Occipital lobe (tissue), 1 donor: ENCODE measurements at regions not wholly inside any gene's neighbourhood (a gene's known extent, or its start where the extent isn't known, plus 50 kb on each side); places are given as distances from the start of the nearest gene placed in this dataset.

ENCODE experiments used
- DNase-seq: peaks from one replicate; lab custom pipeline; 2025; lab: John Stamatoyannopoulos, UW

DNA sequence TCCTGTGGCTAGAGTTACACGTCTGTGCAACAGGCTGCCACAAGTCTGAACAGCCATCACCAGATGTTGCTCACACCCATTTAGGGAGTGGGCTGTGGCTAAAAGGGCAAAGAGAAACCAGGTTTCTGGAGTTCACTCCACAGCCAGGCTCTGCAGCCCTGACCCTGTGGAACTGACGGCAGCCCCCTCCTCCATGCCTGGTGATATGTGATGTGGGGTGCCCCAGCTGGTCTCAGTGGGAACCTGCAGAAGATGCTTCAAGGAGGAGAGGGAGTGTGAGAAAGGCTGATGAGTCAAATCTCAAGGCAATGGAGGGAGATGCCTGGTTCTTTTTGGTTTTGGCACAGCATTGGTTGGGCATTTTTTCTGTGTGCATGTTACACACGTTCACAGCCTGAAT, 130.6 kb downstream of the TPRA1 start:
- DNase-seq = no peak

- DNase-seq = no peak
Observed at GRCh38 chr3:127458696-127459604, 131.6 kb downstream of the TPRA1 start.

DNA sequence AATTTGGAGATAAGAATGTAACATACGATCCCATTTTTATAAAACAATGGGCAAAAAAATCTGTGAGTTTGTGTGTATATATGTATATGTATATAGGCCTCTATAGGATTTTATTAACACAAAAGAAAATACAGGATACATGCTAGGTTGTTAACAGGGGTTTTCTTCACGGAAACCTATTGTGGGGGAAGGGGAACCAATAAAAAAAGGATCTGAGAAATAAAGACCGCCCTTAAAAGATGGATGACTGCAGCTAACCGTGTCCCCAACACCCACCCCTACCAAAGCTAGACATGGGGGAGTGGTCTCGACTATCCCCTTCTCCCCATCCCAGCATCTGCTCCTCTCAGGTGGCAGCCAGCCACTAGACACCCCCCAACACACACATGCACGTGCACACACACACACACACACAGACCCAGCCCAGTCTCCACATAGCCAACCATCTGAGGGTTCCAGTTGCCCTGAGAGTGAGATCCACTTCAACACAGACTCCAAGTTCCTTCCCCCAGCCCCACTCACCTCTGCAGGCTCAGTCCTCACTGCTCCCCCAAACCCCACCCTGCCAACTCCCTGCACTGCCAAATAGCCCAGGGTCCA, 132.9 kb downstream of the TPRA1 start:
- DNase-seq = no peak

DNA sequence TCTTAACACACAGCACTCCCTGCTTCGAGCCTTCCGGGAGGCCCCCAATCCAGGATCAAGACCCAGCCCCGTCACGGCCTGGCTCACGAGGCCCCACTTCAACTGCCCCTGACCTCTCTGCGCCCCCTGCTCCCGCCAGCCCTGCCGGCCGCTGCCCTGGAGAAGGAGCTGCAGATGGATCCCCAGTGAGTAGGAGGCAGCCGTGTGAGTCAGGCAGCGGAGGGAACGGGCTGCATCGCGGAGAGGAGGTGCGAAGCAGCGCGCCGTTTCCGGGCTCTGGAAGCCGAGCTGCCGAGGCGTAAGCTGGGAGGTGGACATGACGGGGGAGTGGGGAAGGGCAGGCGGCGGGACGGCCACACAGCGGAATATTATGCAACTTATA, 133.4 kb downstream of the TPRA1 start:
- peak; percentile 69 for DNase-seq

DNA sequence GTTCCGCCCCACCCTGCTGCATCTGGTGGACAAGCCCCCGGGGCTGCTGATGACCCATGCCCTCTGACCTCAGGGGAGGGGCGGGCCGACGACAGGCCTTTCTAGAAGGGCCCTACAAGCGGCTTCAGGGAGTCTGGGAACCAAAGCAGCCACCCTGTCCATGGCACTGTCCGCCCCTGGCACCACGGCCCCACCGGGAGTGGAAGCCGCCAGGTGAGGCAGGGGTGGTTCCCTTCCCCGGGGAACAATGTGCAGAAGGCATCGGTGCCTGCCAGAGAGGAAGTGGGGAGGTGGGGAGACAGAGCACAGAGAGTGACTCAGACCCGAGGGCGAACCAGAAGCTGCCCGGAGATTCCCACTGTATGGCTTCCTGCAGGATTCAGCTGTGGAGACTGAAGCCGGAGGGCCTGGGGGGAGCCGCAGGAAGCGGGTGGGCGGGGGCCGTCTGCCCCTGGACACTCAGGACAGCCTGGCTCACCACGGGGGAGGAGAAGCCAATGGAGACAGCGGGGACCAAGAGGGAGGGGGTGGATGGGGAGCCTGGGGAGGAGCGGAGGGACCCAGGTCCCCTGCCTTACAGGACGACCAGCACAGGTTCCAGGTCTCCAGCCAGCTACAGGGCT, 134.0 kb downstream of the TPRA1 start:
- peak; percentile 44 for DNase-seq

DNA sequence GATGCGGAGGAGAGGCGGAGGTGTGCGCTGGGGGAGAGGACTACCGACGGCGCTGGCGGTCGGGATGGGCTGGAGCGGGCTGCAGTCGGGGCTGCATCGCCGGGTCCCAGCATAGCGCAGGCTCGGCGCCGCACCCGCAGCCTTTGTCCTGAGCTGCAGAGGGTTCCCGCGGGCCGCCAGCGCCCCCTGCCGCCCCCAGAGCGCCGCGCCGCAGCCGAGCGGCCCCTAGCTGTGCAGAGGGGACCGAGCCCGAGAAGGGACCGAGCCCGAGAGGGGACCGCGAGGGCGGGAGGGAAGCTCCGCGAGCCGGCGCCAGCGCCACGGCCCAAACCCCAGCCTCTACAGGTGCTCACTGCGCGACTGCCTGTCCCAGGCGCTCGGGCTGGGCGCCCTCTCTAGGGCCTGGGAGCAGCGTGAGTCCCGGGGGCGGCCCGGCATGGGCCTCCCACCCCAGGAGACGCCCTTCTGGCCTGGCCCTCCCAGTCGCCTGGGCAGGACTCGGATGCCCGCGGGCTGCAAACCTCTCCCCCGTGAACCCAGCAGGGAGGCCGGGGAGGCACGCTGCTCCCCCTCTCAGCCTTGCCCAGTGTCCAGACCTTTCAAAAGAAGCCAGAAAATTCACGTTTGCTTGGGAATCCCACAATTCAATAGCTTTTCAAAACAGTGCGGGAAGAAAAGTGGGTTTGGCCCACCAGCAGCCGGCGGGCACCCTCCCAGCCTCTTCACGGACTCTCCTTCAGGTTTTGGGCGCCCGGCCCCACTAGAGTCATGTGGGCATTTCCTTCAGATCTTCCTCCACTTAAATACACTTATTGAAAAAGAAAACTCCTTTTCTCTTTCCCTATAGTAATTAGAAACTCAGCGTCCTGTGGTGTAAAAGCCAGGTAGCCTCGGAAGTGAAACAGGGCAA, 134.7 kb downstream of the TPRA1 start:
- DNase-seq = peak; percentile 54

DNA sequence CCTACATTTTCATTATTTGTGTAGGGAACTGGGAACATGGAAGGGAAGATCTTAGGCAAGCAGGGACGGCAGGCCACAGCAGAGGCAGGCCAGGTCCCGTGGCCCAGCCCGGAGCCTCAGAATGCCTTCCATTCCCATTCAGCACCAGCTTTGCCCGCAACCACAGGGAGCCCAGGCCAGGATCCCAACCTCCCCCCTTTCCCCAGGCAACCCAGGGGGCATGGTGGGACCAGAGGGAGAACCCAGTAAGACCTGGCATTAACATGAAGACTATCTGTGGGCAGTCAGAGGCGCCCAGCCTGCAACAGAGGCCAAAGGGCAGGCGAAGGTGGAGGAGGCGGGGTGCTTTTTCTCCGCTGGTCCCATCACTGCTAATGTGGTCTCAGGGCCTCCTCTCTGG, 135.6 kb downstream of the TPRA1 start:
- DNase-seq = no peak

DNA sequence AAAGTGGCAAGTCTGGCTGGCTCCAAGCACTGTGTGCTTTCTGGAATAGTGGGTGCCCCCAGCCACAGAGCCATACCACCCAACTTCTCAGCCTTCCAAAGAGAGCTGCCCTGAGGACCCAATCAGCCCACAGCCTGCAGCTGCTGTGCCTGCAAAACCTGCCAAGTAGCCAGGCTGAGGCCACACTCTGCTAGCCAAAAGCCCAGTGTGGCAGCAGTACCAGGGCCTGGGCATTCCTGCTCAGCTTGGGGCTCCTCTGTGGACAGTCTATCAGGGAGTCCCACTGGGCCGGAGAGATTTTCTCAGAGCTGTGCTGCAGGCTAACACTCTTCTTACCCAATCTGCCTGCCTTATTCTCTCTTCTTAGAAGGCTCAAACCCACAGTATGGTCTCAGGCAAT, 136.5 kb downstream of the TPRA1 start:
- no peak for DNase-seq

GRCh38 chr3:127452321-127452821, 138.2 kb downstream of the TPRA1 start:
- no peak for DNase-seq

GRCh38 chr3:127451321-127451720, 139.2 kb downstream of the TPRA1 start:
- DNase-seq = no peak

- no peak for DNase-seq
Observed at GRCh38 chr3:127450331-127450730, 140.2 kb downstream of the TPRA1 start.

- no peak for DNase-seq
Observed at GRCh38 chr3:127449486-127450212, 140.9 kb downstream of the TPRA1 start.

DNA sequence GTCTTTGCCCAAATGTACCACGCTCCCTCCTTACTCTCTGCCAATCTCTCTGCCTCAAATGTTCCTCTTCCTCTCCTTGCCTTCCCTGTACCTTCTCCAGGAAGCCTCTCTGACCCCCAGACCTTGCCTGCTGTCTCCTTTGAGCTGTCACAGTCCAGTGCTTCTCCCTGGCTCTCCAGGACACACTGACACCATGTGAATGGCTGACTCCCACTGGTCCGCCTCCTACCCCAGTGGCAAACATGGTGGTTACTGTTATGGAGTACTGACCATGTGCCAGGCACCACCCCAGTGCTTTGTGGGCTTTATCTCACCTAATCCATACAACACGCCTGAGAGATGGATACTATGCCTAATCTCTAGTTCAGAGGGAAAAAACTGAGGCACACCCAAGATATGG, 141.9 kb downstream of the TPRA1 start:
- DNase-seq = no peak

DNA sequence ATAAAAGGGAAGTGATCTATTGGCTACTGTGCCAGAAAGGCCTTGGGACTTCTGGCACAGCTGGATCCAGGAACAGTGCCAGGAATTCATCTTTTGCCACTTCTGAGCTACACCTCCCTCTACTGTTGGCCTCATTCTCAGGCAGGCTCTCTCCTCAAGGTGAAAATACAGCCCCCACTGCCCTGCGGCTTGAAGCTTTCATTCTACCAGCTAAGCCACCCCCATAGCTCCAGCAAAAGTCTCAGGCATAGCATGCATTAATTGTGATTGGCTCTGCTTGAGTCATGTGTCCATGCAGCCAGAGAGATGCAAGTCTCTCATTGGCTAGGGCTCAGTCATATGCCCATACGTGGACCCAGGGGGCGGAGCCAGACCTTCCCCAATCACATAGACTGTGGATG, 142.4 kb downstream of the TPRA1 start:
- no peak for DNase-seq

DNA sequence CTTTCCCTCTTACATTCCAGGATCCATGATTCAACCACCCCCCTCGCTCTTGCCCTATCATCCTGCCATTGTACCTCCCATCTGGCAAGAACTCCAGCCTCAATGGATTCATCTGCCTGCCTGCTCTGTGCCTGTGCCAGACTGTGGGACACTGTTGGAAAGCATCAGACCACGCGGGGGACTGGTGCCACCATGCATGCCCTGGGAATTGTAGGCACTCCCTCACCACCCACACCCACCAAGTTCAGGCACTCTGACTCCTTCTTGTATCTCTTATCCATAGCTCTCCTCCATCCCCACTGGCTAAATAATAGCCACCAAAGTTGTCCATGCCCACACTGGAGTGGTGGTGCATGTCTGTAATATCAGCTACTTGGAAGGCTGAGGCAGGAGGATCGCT, 143.8 kb downstream of the TPRA1 start:
- DNase-seq = no peak

DNA sequence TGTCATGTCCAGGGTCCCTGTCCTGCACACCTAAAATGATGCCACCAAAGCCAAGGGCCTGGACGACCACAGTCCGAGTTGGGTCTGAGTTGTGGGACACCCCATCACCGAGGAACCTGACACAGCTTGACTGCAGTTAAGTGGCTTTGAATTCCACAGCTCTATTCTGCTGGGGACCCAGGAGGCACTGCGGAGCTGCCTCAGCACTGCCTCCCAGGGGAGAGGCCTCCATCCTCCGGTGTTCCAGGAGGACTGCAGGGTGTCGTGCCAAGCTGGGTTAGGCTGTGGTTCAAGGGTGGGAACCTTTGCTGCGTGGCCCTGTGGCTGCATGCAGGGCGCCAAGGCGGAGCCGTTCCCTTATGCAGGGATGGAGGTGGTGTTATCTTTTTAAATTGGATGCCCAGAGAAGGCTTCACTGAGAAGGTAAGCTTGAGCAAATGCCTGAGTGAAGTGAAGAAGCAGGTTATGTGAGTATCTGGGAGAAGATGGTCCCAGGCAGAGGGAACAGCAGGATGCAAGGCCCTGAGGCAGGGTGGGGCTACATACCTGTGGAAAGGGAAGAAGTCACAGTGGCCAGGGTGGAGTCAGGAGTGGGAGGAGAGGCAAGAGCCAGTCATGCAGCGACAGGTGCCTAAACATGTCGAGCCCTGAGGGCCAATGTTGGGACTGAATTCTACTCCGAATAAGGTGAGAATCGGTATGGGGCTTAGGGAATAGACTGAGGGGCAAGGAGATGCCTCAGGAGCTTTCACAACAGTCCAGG, 144.8 kb downstream of the TPRA1 start:
- DNase-seq = no peak

GRCh38 chr3:127444761-127445160, 145.8 kb downstream of the TPRA1 start:
- no peak for DNase-seq

- no peak for DNase-seq
Observed at GRCh38 chr3:127443581-127444375, 146.8 kb downstream of the TPRA1 start.

- no peak for DNase-seq
Observed at GRCh38 chr3:127442506-127442905, 148.0 kb downstream of the TPRA1 start.
